SK-N-SH (cell line): ENCODE measurements at regions not wholly inside any gene's neighbourhood (a gene's known extent, or its start where the extent isn't known, plus 50 kb on each side); places are given as distances from the start of the nearest gene placed in this dataset.

Experiments
- CTCF ChIA-PET: fragments of 300-600, 350-600 bp; formaldehyde crosslinking; extraction: SDS; loops from one replicate; lab custom pipeline; 2021; lab: Yijun Ruan, JAX
- POLR2A ChIA-PET: fragments of 350-600 bp; sonication (Branson Sonifier 250); formaldehyde crosslinking; extraction: SDS; loops from one replicate; lab custom pipeline; 2020; ENCODE audit warnings: antibody characterized with exemption, inconsistent platforms; lab: Yijun Ruan, JAX
- DNase-seq: peaks from one replicate; pipeline ENCODE4 v3.0.0; 2012
- H2AFZ ChIP-seq: fragments of 200-600 bp; sonication (generic); 2 replicates; pipeline ENCODE4 v1.8.1; 2016; ENCODE audit warnings: antibody characterized with exemption, mild to moderate bottlenecking, low read depth
- H3F3A ChIP-seq: fragments of 200-600 bp; sonication (generic); replicated peaks from 2 replicates; pipeline ENCODE3; 2016; ENCODE audit warnings: antibody characterized with exemption, mild to moderate bottlenecking; ENCODE audit not compliant: insufficient read depth
- H3K27ac ChIP-seq, 2 experiments: fragments of 200-500 bp in 1 of 2; fragments of 200-600 bp in 1 of 2; sonication (Bioruptor generic) in 1 of 2; sonication (generic), shearing (Covaris generic) in 1 of 2; 2 replicates each; pipeline versions ENCODE4 v1.5.1 to v1.6.1; 2014 to 2016; ENCODE audit warnings: low read depth in 2 of 2, inconsistent platforms in 1 of 2, low read length in 1 of 2, mild to moderate bottlenecking in 1 of 2, mixed read lengths in 1 of 2
- H3K27me3 ChIP-seq: fragments of 200-600 bp; sonication (generic), shearing (Covaris generic); 2 replicates; pipeline ENCODE4 v1.6.1; 2016; ENCODE audit warnings: mixed run types; ENCODE audit not compliant: insufficient read depth
- H3K36me3 ChIP-seq, 2 experiments: fragments of 200-500 bp in 1 of 2; fragments of 200-600 bp in 1 of 2; sonication (Bioruptor generic) in 1 of 2; sonication (generic) in 1 of 2; replicated peaks in 1 of 2; 2 replicates each; pipeline versions ENCODE3 to v1.5.1; 2014 to 2016; ENCODE audit warnings: low read length in 1 of 2, mild to moderate bottlenecking in 1 of 2; ENCODE audit not compliant: insufficient read depth in 2 of 2, control insufficient read depth in 1 of 2
- H3K4me1 ChIP-seq, 2 experiments: fragments of 200-500 bp in 1 of 2; fragments of 200-600 bp in 1 of 2; sonication (Bioruptor generic) in 1 of 2; sonication (generic), shearing (Covaris generic) in 1 of 2; 2 replicates each; pipeline versions ENCODE4 v1.5.1 to v1.6.1; 2014 to 2016; ENCODE audit warnings: low read depth in 1 of 2, low read length in 1 of 2, mixed run types in 1 of 2; ENCODE audit not compliant: insufficient read depth in 2 of 2, control insufficient read depth in 1 of 2
- H3K4me2 ChIP-seq: fragments of 200-600 bp; sonication (generic), shearing (Covaris generic); 2 replicates; pipeline ENCODE4 v1.6.1; 2017; ENCODE audit warnings: mixed run types
- H3K4me3 ChIP-seq, 2 experiments: fragments of 200-500 bp in 1 of 2; fragments of 200-600 bp in 1 of 2; sonication (Bioruptor generic) in 1 of 2; sonication (generic), shearing (Covaris generic) in 1 of 2; 2 replicates each; pipeline versions ENCODE4 v1.5.1 to v1.8.1; 2014 to 2016; ENCODE audit warnings: low read depth in 2 of 2, inconsistent platforms in 1 of 2, low read length in 1 of 2, mild to moderate bottlenecking in 1 of 2, mixed read lengths in 1 of 2, moderate library complexity in 1 of 2
- H3K79me2 ChIP-seq: fragments of 200-600 bp; sonication (generic); 2 replicates; pipeline ENCODE4 v1.8.1; 2017; ENCODE audit warnings: mild to moderate bottlenecking; ENCODE audit not compliant: insufficient read depth
- H3K9ac ChIP-seq: fragments of 200-600 bp; sonication (generic); 2 replicates; pipeline ENCODE4 v1.6.1; 2017; ENCODE audit warnings: mixed run types
- H3K9me2 ChIP-seq: fragments of 200-600 bp; sonication (generic); 2 replicates; pipeline ENCODE4 v1.6.1; 2017; ENCODE audit warnings: mixed run types
- H3K9me3 ChIP-seq: fragments of 200-600 bp; sonication (generic); 2 replicates; pipeline ENCODE4 v1.6.1; 2017; ENCODE audit warnings: mixed run types, mild to moderate bottlenecking, moderate library complexity
- H4K20me1 ChIP-seq: fragments of 200-600 bp; sonication (generic); 2 replicates; pipeline ENCODE4 v1.6.1; 2017; ENCODE audit warnings: mild to moderate bottlenecking, mixed run types; ENCODE audit not compliant: insufficient read depth
- EZH2phosphoT487 ChIP-seq: fragments of 200-600 bp; sonication (generic); IDR thresholded peaks from 2 replicates; pipeline ENCODE4 v1.6.1; 2017; ENCODE audit warnings: low read depth, mixed run types, mild to moderate bottlenecking, antibody characterized with exemption, moderate library complexity, borderline replicate concordance
- FOSL2 ChIP-seq: IDR thresholded peaks from 2 replicates; pipeline ENCODE4 v1.4.0; 2012; ENCODE audit warnings: low read depth, mild to moderate bottlenecking, moderate library complexity, borderline replicate concordance
- FOXJ3 ChIP-seq: sonication (generic); formaldehyde crosslinking; IDR thresholded peaks from 2 replicates; pipeline ENCODE4 v1.5.1; 2020; ENCODE audit warnings: mild to moderate bottlenecking, missing genetic modification reagents
- GABPA ChIP-seq: IDR thresholded peaks from 2 replicates; pipeline ENCODE4 v1.4.0; 2012; ENCODE audit warnings: low read depth, mild to moderate bottlenecking
- GATA2 ChIP-seq: sonication (generic); formaldehyde crosslinking; IDR thresholded peaks from 2 replicates; pipeline ENCODE4 v1.5.0; 2020; ENCODE audit warnings: mild to moderate bottlenecking, missing genetic modification reagents
- JUND ChIP-seq: IDR thresholded peaks from 2 replicates; pipeline ENCODE4 v1.4.0; 2012
- MAX ChIP-seq: IDR thresholded peaks from 2 replicates; pipeline ENCODE4 v1.4.0; 2012; ENCODE audit warnings: low read depth
- MXI1 ChIP-seq: IDR thresholded peaks from 2 replicates; pipeline ENCODE4 v1.6.1; 2012; ENCODE audit warnings: mild to moderate bottlenecking, low read depth, low read length, improper control_type of control experiment
- RXRA ChIP-seq: IDR thresholded peaks from 2 replicates; pipeline ENCODE4 v1.4.0; 2012; ENCODE audit warnings: low read depth, mild to moderate bottlenecking, borderline replicate concordance
- TCF12 ChIP-seq: IDR thresholded peaks from 2 replicates; pipeline ENCODE4 v1.4.0; 2012
- ZBTB33 ChIP-seq: IDR thresholded peaks from 2 replicates; pipeline ENCODE4 v1.4.0; 2012; ENCODE audit warnings: low read depth, borderline replicate concordance
- WGBS: methylation state at CpG from one replicate; pipeline ENCODE4 v1.1.6; 2017; ENCODE audit warnings: low lambda C conversion rate; 5-methylcytosine and 5-hydroxymethylcytosine counted together

GRCh38 chr1:80441664-80442063, 1359.1 kb upstream of the ADGRL2 start:
- 82% methylated on average over 7 of the region's 7 CpGs for WGBS
- Histone ChIP-seq H3F3A (no peaks in the 10 kb centered on the region), H3K4me2 (no peak overlapping the region), H3K27me3 (no peaks in the 10 kb centered on the region), H3K27ac (no peak overlapping the region), H3K9me3 (no peaks in the 10 kb centered on the region), H3K36me3 (no peaks in the 10 kb centered on the region), H3K4me3 (no peak overlapping the region), H3K79me2 (no peaks in the 10 kb centered on the region), H4K20me1 (no peaks in the 10 kb centered on the region), H3K9ac (no peak overlapping the region), H2AFZ (no peak overlapping the region)
- ChIA-PET POLR2A (no interaction called here), CTCF (no interaction called here)
- no peak for TF ChIP-seq FOXJ3 (CRISPR knock-in tag)
- TF ChIP-seq GABPA = no peak
- no peak for TF ChIP-seq MXI1
- TF ChIP-seq ZBTB33 = no peak
- TF ChIP-seq, all 33 proteins: peak for 0
- H3K4me1 ChIP-seq = no peaks in the 10 kb centered on the region
- no peaks in the 10 kb centered on the region for H3K9me2 ChIP-seq
- DNase-seq = no peak

GRCh38 chr1:80436851-80437250, 1363.9 kb upstream of the ADGRL2 start:
- Histone ChIP-seq H3K27ac (no peak overlapping the region), H3K36me3 (no peaks in the 10 kb centered on the region), H2AFZ (no peak overlapping the region), H3K4me3 (no peak overlapping the region), H3K4me2 (no peak overlapping the region), H3K79me2 (no peaks in the 10 kb centered on the region), H3K9me3 (no peaks in the 10 kb centered on the region), H3K9me2 (no peaks in the 10 kb centered on the region), H3K9ac (no peak overlapping the region), H3F3A (no peaks in the 10 kb centered on the region), H4K20me1 (no peaks in the 10 kb centered on the region), H3K27me3 (no peaks in the 10 kb centered on the region), H3K4me1 (no peaks in the 10 kb centered on the region)
- no peak for DNase-seq
- WGBS = 40% methylated on average over 1 of the region's 1 CpG
- ChIA-PET POLR2A (no interaction called here), CTCF (interaction anchor here (1.1 kb wide), 1 partner anchor 220 kb away, joined by 3 read pairs; no protein-coding TSS in a partner anchor)
- TF ChIP-seq FOXJ3 (CRISPR knock-in tag) (no peak), GABPA (no peak), MAX (no peak), ZBTB33 (no peak), RXRA (no peak)

GRCh38 chr1:80427881-80428280, 1372.9 kb upstream of the ADGRL2 start:
- H3K9ac ChIP-seq = no peak overlapping the region
- ChIA-PET CTCF (no interaction called here), POLR2A (no interaction called here)
- H3K27me3 ChIP-seq = no peaks in the 10 kb centered on the region
- H3K9me3 ChIP-seq = no peaks in the 10 kb centered on the region
- H3K4me2 ChIP-seq = no peak overlapping the region
- peaks cover 0 to 3% of the 10 kb centered on the region in 2 experiments; a peak in 1 of 4 replicates for H3K4me1 ChIP-seq
- H2AFZ ChIP-seq = no peak overlapping the region
- H3F3A ChIP-seq = no peaks in the 10 kb centered on the region
- no peak overlapping the region for H3K27ac ChIP-seq
- no peaks in the 10 kb centered on the region for H3K9me2 ChIP-seq
- WGBS = 80% methylated on average over 3 of the region's 3 CpGs
- no peaks in the 10 kb centered on the region for H4K20me1 ChIP-seq
- H3K79me2 ChIP-seq = no peaks in the 10 kb centered on the region
- no peaks in the 10 kb centered on the region for H3K36me3 ChIP-seq
- H3K4me3 ChIP-seq = no peak overlapping the region
- DNase-seq = no peak
- no peak for TF ChIP-seq FOSL2
- TF ChIP-seq EZH2phosphoT487 = no peak
- no peak for TF ChIP-seq TCF12
- TF ChIP-seq GATA2 = no peak
- no peak for TF ChIP-seq JUND
